ENCODE measurements at regions not wholly inside any gene's neighbourhood (a gene's known extent, or its start where the extent isn't known, plus 50 kb on each side); places are given as distances from the start of the nearest gene placed in this dataset.

DNA sequence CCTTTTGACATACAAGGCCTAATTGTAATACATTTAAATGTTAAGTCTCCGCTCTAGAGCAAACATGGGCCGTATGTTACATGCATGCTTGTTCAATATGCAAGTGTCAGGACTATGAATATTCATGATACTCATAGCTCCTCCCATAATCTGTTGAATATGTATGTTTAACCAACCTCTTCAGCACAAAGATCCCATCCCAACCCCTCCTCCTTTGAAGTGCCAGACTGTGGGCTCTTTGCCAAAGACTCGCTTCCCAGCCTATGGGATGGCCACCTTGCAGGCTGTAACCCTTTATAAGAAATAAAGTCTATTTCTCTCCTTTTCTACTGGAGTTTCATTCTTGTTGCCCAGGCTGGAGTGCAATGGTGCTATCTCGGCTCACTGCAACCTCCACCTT is 156.2 kb downstream of the ABCC12 start:
- DNase-seq, result no peak
- Histone ChIP-seq H4K20me1 (ENCODE audit: insufficient read depth) (no peaks in the 10 kb centered on the region), H3K9me3 (ENCODE audit: low read depth) (no peaks in the 10 kb centered on the region), H3K9ac (no peak overlapping the region), H3K9me2 (ENCODE audit: insufficient read depth) (no peaks in the 10 kb centered on the region), H3K79me2 (ENCODE audit: insufficient read depth) (no peaks in the 10 kb centered on the region), H3K4me3 (no peak overlapping the region), H3K4me1 (ENCODE audit: insufficient read depth) (no peaks in the 10 kb centered on the region), H3K4me2 (ENCODE audit: unreplicated experiment) (no peak overlapping the region), H3K36me3 (ENCODE audit: low read depth) (no peaks in the 10 kb centered on the region), H2AFZ (no peak overlapping the region), H3K27ac (no peak overlapping the region), H3K27me3 (replicated peaks; ENCODE audit: insufficient read depth) (no peaks in the 10 kb centered on the region), H3F3A (ENCODE audit: insufficient read depth) (no peaks in the 10 kb centered on the region)
- TF ChIP-seq EZH2 (IDR thresholded peaks at IDR 0.05; ENCODE audit: insufficient read depth, poor library complexity, severe bottlenecking) (no peak), EZH2phosphoT487 (IDR thresholded peaks at IDR 0.05; ENCODE audit: insufficient read depth, low read depth) (no peak)
- 35 to 43% methylated on average over 4 of the region's 4 CpGs for WGBS, 2 experiments (ENCODE audit: low coverage in 1 of 2, low lambda C conversion rate in 2 of 2, missing lambda C conversion rate in 2 of 2)
- in situ Hi-C loops (cut with MboI), result no loop called here

GRCh38 chr16:47995354-47995753 is 160.4 kb downstream of the ABCC12 start:
- H2AFZ ChIP-seq, result no peak overlapping the region
- no peak overlapping the region for H3K4me2 ChIP-seq (ENCODE audit: unreplicated experiment)
- H3K4me1 ChIP-seq (ENCODE audit: insufficient read depth), result no peaks in the 10 kb centered on the region
- DNase-seq, result no peak
- no peaks in the 10 kb centered on the region for H3F3A ChIP-seq (ENCODE audit: insufficient read depth)
- H3K36me3 ChIP-seq (ENCODE audit: low read depth), result no peaks in the 10 kb centered on the region
- H3K27me3 ChIP-seq (replicated peaks; ENCODE audit: insufficient read depth), result no peaks in the 10 kb centered on the region
- TF ChIP-seq EZH2phosphoT487 (IDR thresholded peaks at IDR 0.05; ENCODE audit: insufficient read depth, low read depth), result no peak
- no peak for TF ChIP-seq EZH2 (IDR thresholded peaks at IDR 0.05; ENCODE audit: insufficient read depth, poor library complexity, severe bottlenecking)
- H3K9me3 ChIP-seq (ENCODE audit: low read depth), result no peaks in the 10 kb centered on the region
- H3K9ac ChIP-seq, result no peak overlapping the region
- H4K20me1 ChIP-seq (ENCODE audit: insufficient read depth), result no peaks in the 10 kb centered on the region
- no peak overlapping the region for H3K4me3 ChIP-seq
- H3K9me2 ChIP-seq (ENCODE audit: insufficient read depth), result no peaks in the 10 kb centered on the region
- in situ Hi-C loops (cut with MboI), result no loop called here
- H3K79me2 ChIP-seq (ENCODE audit: insufficient read depth), result no peaks in the 10 kb centered on the region
- H3K27ac ChIP-seq, result no peak overlapping the region
- WGBS, 2 experiments (ENCODE audit: low coverage in 1 of 2, low lambda C conversion rate in 2 of 2, missing lambda C conversion rate in 2 of 2), result 36 to 48% methylated on average over 2 of the region's 2 CpGs

GRCh38 chr16:47991491-47991890 is 164.3 kb downstream of the ABCC12 start:
- TF ChIP-seq EZH2 (IDR thresholded peaks at IDR 0.05; ENCODE audit: insufficient read depth, poor library complexity, severe bottlenecking), result no peak
- TF ChIP-seq EZH2phosphoT487 (IDR thresholded peaks at IDR 0.05; ENCODE audit: insufficient read depth, low read depth), result no peak
- in situ Hi-C loops (cut with MboI), result no loop called here

GRCh38 chr16:47990676-47991075 is 165.1 kb downstream of the ABCC12 start:
- no peaks in the 10 kb centered on the region for H3K9me3 ChIP-seq (ENCODE audit: low read depth)
- DNase-seq, result no peak
- in situ Hi-C loops (cut with MboI), result no loop called here

More at GRCh38 chr16:47991491-47991890, 164.3 kb downstream of the ABCC12 start:
- no peak overlapping the region for H2AFZ ChIP-seq
- no peaks in the 10 kb centered on the region for H3F3A ChIP-seq (ENCODE audit: insufficient read depth)
- H3K9me3 ChIP-seq (ENCODE audit: low read depth), result no peaks in the 10 kb centered on the region
- no peaks in the 10 kb centered on the region; the same call in 1 of the 2 replicates for H3K27me3 ChIP-seq (replicated peaks; ENCODE audit: insufficient read depth)
- H4K20me1 ChIP-seq (ENCODE audit: insufficient read depth), result no peaks in the 10 kb centered on the region
- no peak overlapping the region for H3K4me3 ChIP-seq
- WGBS, 2 experiments (ENCODE audit: low coverage in 1 of 2, low lambda C conversion rate in 2 of 2, missing lambda C conversion rate in 2 of 2), result 38 to 41% methylated on average over 2 of the region's 2 CpGs
- H3K9ac ChIP-seq, result no peak overlapping the region
- H3K9me2 ChIP-seq (ENCODE audit: insufficient read depth), result no peaks in the 10 kb centered on the region
- no peak overlapping the region for H3K4me2 ChIP-seq (ENCODE audit: unreplicated experiment)
- H3K36me3 ChIP-seq (ENCODE audit: low read depth), result no peaks in the 10 kb centered on the region
- H3K27ac ChIP-seq, result no peak overlapping the region
- no peaks in the 10 kb centered on the region for H3K4me1 ChIP-seq (ENCODE audit: insufficient read depth)
- no peaks in the 10 kb centered on the region for H3K79me2 ChIP-seq (ENCODE audit: insufficient read depth)
- DNase-seq, result no peak

GRCh38 chr16:47987136-47987535 is 168.7 kb downstream of the ABCC12 start:
- 43 to 46% methylated on average over 2 of the region's 2 CpGs for WGBS, 2 experiments (ENCODE audit: low coverage in 1 of 2, low lambda C conversion rate in 2 of 2, missing lambda C conversion rate in 2 of 2)
- TF ChIP-seq EZH2phosphoT487 (IDR thresholded peaks at IDR 0.05; ENCODE audit: insufficient read depth, low read depth) (no peak), EZH2 (IDR thresholded peaks at IDR 0.05; ENCODE audit: insufficient read depth, poor library complexity, severe bottlenecking) (no peak)
- no peak overlapping the region for H2AFZ ChIP-seq

More at GRCh38 chr16:47990676-47991075, 165.1 kb downstream of the ABCC12 start:
- no peak overlapping the region for H2AFZ ChIP-seq
- H3K79me2 ChIP-seq (ENCODE audit: insufficient read depth), result no peaks in the 10 kb centered on the region
- H4K20me1 ChIP-seq (ENCODE audit: insufficient read depth), result no peaks in the 10 kb centered on the region
- H3K9me2 ChIP-seq (ENCODE audit: insufficient read depth), result no peaks in the 10 kb centered on the region
- H3K36me3 ChIP-seq (ENCODE audit: low read depth), result no peaks in the 10 kb centered on the region
- no peak overlapping the region for H3K27ac ChIP-seq
- no peaks in the 10 kb centered on the region for H3F3A ChIP-seq (ENCODE audit: insufficient read depth)
- no peaks in the 10 kb centered on the region for H3K4me1 ChIP-seq (ENCODE audit: insufficient read depth)
- TF ChIP-seq EZH2phosphoT487 (IDR thresholded peaks at IDR 0.05; ENCODE audit: insufficient read depth, low read depth), result no peak
- no peak for TF ChIP-seq EZH2 (IDR thresholded peaks at IDR 0.05; ENCODE audit: insufficient read depth, poor library complexity, severe bottlenecking)
- no peaks in the 10 kb centered on the region; the same call in 1 of the 2 replicates for H3K27me3 ChIP-seq (replicated peaks; ENCODE audit: insufficient read depth)
- H3K4me2 ChIP-seq (ENCODE audit: unreplicated experiment), result no peak overlapping the region
- WGBS, 2 experiments (ENCODE audit: low coverage in 1 of 2, low lambda C conversion rate in 2 of 2, missing lambda C conversion rate in 2 of 2), result 33 to 54% methylated on average over 2 of the region's 2 CpGs
- no peak overlapping the region for H3K9ac ChIP-seq
- no peak overlapping the region for H3K4me3 ChIP-seq

More at GRCh38 chr16:47987136-47987535, 168.7 kb downstream of the ABCC12 start:
- H3K9me3 ChIP-seq (ENCODE audit: low read depth), result no peaks in the 10 kb centered on the region
- H3K9me2 ChIP-seq (ENCODE audit: insufficient read depth), result no peaks in the 10 kb centered on the region
- H3K4me2 ChIP-seq (ENCODE audit: unreplicated experiment), result no peak overlapping the region
- H3K9ac ChIP-seq, result no peak overlapping the region
- H3K36me3 ChIP-seq (ENCODE audit: low read depth), result no peaks in the 10 kb centered on the region
- DNase-seq, result no peak
- H3F3A ChIP-seq (ENCODE audit: insufficient read depth), result no peaks in the 10 kb centered on the region
- H3K27ac ChIP-seq, result no peak overlapping the region
- no peaks in the 10 kb centered on the region for H3K4me1 ChIP-seq (ENCODE audit: insufficient read depth)
- no peaks in the 10 kb centered on the region for H3K79me2 ChIP-seq (ENCODE audit: insufficient read depth)
- in situ Hi-C loops (cut with MboI), result no loop called here
- H3K4me3 ChIP-seq, result no peak overlapping the region
- no peaks in the 10 kb centered on the region; the same call in 1 of the 2 replicates for H3K27me3 ChIP-seq (replicated peaks; ENCODE audit: insufficient read depth)
- H4K20me1 ChIP-seq (ENCODE audit: insufficient read depth), result no peaks in the 10 kb centered on the region
